Forelimb muscle (tissue), 1 donor: ENCODE measurements at regions not wholly inside any gene's neighbourhood (a gene's known extent, or its start where the extent isn't known, plus 50 kb on each side); places are given as distances from the start of the nearest gene placed in this dataset.

ENCODE experiments used
- DNase-seq: peaks from one replicate; pipeline ENCODE4 v3.0.0-alpha.2; 2013; ENCODE audit warnings: low read depth

DNA sequence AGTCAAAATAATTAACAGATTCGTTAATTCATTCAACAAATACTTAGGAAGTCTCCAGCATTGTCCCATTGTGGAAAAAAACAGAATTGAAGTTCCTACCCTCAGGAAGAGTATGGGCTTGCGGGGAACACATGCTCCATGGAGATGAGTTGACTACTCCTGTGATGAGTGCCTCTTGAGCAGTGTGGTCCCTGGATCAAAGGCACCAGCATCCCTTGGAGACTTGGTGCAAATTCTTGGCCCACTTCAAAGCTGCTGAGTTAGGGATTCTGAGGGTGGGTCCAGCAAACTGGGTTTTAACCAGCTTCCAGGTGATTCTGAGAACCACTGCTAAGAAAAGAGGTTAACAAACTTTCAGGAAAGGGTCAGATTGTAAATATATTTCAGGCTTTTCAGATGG lies 361.6 kb downstream of the MYCN start:
- DNase-seq = no peak

DNA sequence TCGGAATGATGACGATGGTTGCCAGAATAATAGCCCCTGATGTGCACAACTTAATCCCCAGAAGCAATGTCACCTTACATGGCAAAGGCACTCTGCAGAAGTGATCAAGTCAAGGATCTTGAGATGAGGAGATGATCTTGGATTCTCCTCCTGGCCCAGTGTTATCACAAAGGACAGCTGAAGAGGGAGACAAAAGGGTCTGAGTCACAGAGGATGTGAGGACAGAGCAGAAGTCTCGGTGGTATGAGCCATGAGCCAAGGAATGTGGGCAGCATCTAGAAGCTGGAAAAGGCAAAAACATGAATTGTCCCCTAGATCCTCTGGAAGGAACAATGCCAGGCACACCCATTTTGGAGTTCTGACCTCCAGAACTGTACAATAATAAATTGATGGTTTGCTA lies 358.5 kb downstream of the MYCN start:
- DNase-seq = no peak

DNA sequence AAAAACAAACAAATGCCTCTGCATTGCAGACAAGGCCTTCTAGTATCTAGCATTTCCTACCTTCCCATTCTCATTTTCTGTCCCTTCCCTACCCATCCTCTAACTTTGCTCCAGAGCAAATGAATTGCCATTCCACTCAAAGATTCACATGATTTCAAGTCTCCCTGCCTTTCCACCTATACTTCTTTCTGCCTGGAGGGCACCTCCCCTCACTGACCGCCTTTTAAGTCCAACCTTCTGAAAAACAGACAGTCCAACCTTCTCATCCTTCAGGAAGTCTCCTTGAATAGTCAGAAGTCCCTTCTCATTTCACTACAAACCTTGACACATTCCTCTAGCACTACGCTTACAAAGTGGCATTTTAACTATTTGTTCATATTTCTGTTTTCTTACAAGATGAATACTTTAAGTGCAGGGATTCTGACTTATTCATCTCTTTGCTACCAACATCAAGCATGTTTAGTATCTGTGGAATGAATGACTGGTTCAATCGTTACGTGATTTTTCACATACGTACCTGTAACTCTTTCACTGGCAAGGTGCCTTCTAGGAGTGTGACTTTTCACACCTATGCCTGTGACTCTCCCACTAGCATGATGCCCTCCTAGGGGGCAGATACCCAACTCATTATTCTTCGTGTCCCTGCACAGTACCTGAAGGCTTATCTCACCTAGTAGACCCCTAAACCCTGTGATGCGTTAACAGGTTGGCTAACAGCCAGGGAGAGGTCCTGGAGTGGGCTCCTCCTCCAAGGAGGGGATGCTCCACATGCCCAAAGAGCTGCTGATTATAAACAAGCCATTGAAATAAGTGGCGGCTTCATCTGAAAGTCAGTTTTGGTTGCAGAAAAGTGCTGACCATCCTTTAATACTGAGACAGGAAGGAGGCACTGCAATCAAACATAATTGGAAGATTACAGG lies 356.2 kb downstream of the MYCN start:
- DNase-seq = no peak

DNA sequence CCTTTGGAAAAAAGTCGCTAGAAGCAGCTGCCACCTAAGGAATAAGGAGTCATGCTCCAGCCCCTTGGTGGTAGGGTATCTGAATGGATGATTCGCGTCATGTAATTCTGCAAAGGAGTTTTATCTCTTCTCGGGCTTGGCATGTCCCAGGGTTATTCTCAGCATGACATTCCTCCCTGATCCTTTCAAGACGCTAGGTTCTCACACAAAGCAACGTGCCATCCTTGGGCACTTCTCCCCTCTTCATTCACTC lies 355.6 kb downstream of the MYCN start:
- no peak for DNase-seq

GRCh38 chr2:16294791-16295190 lies 354.4 kb downstream of the MYCN start:
- no peak for DNase-seq

GRCh38 chr2:16293871-16294270 lies 353.5 kb downstream of the MYCN start:
- no peak for DNase-seq

- no peak for DNase-seq
Measured at GRCh38 chr2:16293398-16293797, 353.0 kb downstream of the MYCN start.

- DNase-seq = no peak
Measured at GRCh38 chr2:16291731-16292550, 351.6 kb downstream of the MYCN start.

- DNase-seq = no peak
Measured at GRCh38 chr2:16291226-16291625, 350.9 kb downstream of the MYCN start.

DNA sequence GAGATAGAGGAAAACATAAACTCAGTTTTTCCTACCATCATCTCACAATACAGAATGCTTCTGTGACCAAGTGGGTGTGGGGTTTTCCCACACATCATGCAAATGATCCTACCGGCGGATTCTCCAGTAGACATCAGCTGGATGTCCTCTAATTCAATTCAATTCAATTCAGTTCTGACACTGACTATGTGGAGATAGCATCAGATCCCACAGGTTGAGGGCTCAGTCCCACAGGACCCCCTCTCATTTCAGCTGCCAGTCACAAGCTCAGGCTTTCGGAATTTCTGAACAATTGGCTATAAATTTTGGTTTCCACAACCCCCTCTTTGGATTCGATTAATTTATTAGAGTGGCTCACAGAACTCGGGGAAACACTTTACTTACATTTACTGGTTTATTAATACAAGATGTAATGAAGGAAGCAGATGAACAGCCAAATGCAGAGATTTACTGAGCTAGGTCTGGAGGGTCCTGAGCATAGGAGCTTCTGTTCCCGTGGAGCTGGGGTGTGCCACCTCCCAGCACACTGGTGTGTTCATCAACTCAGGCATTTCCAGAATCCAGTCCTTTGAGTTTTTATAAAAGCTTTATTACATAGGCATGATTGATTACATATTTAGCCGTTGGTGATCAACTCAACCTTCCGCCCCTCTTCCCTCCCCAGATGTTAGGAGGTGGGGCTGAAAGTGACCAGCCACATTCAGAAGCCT lies 350.1 kb downstream of the MYCN start:
- DNase-seq = no peak

DNA sequence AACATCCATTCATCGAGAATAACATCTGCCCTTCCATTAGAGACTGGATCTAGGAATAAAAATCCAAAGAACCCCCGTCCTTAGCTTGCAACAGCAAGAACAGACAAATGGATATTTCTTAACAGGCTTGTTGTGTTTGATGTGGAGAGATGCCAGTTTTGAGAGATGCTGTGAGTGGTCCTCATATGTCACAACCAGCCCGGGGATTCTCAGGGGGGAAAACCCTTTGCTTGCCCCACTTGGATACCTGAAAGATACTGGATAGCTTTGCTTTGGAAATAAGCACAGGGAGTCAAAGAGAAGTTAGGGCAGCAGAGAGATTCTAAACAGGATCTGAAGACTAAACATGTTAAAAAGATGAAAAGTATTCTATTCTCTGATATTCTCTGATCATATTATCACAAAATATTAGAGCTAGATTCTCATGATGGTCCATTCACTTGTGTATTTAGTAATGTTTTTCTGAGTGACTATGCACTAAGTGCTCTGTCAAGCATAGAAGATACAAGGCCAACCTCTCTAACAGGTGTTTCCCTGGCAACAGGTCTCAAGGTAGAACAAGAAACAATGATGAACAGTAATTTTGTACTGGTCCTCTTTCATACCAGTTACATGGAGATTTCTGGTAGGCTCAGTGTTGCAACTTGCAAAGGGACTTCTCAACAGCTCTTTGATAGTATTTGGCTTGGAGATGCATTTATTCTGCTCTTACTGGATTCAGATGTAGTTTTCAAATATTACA lies 348.2 kb downstream of the MYCN start:
- no peak for DNase-seq

DNA sequence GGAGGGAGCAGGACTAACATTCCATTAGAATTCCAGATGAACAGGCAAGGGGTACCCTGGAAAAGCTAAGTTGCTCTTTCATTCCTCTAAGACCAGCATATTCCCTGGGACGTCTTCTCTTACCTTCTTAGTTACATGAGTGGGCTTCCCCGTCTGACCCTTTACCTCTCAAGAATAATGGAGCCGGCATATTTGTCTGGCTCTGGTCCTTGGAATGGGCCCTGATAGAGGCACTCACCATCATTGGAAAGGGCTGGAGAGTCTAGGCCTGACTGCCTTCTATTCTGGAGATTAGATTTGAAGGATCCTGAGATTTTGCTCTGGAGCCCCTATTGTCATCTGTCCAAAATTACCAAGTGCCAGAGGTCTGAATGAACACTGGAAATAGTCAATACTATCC lies 347.5 kb downstream of the MYCN start:
- no peak for DNase-seq

GRCh38 chr2:16287281-16287680 lies 346.9 kb downstream of the MYCN start:
- DNase-seq = no peak

GRCh38 chr2:16285813-16286510 lies 345.6 kb downstream of the MYCN start:
- no peak for DNase-seq

DNA sequence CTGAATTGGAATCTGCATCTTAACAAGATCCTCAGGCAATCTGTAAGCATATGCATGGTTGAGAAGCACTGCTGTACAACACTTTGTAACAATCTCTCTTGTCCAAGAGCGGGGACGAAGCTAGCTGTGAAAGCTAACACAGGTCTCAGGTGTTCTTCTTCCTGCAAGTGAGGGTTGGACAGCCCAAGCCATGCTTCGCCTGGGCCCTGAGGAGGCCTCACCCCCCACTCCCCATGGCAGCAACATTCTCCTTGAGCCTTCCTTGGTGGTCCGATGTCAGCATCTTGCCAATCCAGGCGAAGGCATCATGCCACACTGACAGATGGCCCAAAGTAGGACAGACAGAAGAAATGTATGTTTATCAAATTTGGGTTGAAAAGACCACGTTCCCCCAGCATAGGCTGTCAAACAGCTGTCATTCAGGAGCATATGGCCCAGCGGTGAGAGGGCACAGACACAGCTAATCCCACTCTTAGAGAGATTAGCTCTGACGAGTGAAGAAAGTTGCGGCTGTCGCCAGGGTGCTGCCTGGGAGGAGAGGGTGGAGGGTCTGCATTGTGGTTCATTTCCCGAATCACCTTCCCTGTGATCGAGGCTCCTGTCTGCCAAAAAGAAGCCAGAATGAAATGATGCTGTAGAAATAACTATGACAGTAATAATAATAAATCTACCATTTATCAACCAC lies 344.7 kb downstream of the MYCN start:
- no peak for DNase-seq

GRCh38 chr2:16283071-16283850 lies 342.9 kb downstream of the MYCN start:
- no peak for DNase-seq

GRCh38 chr2:16282511-16282910 lies 342.2 kb downstream of the MYCN start:
- no peak for DNase-seq

DNA sequence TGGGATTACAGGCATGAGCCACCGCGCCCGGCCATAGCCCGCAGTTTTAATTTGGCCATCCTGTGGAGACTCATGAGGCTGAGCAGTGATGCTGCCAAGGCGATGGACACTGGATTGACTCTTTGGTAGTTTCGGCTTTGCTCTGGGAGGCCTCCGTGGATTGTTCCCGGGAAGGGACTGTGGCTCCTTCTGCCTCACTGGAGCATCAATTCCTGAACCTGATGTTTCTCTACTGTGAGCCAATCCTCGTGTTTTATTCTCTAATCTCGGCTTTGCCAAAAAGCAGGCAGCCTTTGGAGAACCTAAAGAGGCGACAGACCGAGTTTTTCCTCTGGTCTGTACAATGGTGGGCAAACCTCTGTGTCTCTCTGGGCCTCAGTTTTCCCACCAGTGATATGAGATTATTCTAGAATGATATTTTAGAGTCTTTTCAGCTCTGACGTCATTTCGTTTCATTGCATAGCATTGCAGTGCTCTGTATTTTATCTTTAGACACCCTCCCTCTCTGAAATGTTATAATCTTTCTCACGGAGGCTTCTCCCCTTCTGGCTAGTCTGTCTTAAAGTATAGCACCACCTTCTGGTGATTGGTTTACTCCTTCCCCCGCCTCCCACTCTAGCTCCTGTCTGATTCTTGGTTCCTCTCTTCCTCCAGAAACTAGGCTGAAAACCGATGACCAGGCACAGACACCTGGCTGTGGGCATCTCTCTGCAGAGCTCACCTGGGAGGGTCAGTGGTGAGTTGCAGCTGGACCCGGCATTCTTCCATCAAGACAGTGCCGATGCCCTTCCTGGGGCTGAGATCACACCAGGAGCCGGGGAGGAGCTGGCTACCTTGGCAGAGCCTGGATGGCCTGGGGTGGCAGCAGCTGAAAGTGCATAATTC lies 341.3 kb downstream of the MYCN start:
- peak; percentile 8 for DNase-seq

DNA sequence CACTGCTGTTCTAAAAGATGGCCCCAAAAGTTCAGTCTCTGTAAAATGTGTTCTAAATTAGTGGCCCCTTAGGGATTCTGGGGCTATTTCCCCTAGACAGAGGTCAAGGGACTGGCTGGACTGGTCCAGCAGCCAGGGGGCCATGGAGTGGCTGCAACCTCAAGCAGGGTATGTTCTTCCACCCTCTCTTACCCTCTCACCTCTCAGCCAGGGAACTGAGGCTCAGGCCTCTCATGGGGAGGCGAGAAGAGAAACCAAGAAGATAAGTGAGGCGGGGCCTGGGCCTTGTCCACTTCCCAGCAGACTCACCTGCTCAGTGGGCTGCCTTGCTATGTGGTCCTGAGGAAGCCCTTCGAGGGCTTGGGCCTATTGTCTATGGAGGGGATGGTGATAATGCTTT lies 339.7 kb downstream of the MYCN start:
- DNase-seq = no peak
